ENCODE measurements at regions not wholly inside any gene's neighbourhood (a gene's known extent, or its start where the extent isn't known, plus 50 kb on each side); places are given as distances from the start of the nearest gene placed in this dataset.
"Not testable (repeated sequence)": the region's sequence is repeated elsewhere in the genome, so short reads cannot be mapped to it uniquely, and the experiment has no call there.

- POLR2A ChIA-PET; H3K9me3 ChIP-seq (ENCODE audit: control extremely low read depth in 1 of 5, control insufficient read depth in 4 of 5, insufficient read depth in 2 of 5, low read depth in 1 of 5, low read length in 4 of 5); CTCF ChIA-PET; H3K36me3 ChIP-seq (ENCODE audit: control insufficient read depth in 4 of 4, insufficient read depth in 4 of 4, low read length in 3 of 4); DNase-seq; H3K4me3 ChIP-seq (ENCODE audit: control insufficient read depth in 1 of 7, extremely low read depth in 1 of 7, insufficient read depth in 4 of 7, low read depth in 2 of 7, low read length in 6 of 7); H3K27ac ChIP-seq (ENCODE audit: insufficient read depth in 1 of 2, low read depth in 1 of 2, low read length in 2 of 2, poor library complexity in 1 of 2, severe bottlenecking in 2 of 2); H3K27me3 ChIP-seq (replicated peaks in 2 of 5; ENCODE audit: control insufficient read depth in 4 of 5, insufficient read depth in 5 of 5, low read length in 4 of 5): not testable (repeated sequence)
- over 99% methylated on average over 16 of the region's 29 CpGs for WGBS (ENCODE audit: insufficient coverage)
- H3K4me1 ChIP-seq (ENCODE audit: control extremely low read depth in 1 of 4, control insufficient read depth in 4 of 4, insufficient read depth in 4 of 4, low read length in 3 of 4) = peaks cover 0 to 21% (median 11%) of the 10 kb centered on the region in 4 experiments
Measured at GRCh38 chr16:29288711-29289474, 117.6 kb downstream of the NPIPB11 start.

- H3K27me3 ChIP-seq (replicated peaks in 2 of 5; ENCODE audit: control insufficient read depth in 4 of 5, insufficient read depth in 5 of 5, low read length in 4 of 5); H3K27ac ChIP-seq (ENCODE audit: insufficient read depth in 1 of 2, low read depth in 1 of 2, low read length in 2 of 2, poor library complexity in 1 of 2, severe bottlenecking in 2 of 2); H3K9me3 ChIP-seq (ENCODE audit: control extremely low read depth in 1 of 5, control insufficient read depth in 4 of 5, insufficient read depth in 2 of 5, low read depth in 1 of 5, low read length in 4 of 5); DNase-seq; POLR2A ChIA-PET; H3K36me3 ChIP-seq (ENCODE audit: control insufficient read depth in 4 of 4, insufficient read depth in 4 of 4, low read length in 3 of 4); H3K4me3 ChIP-seq (ENCODE audit: control insufficient read depth in 1 of 7, extremely low read depth in 1 of 7, insufficient read depth in 4 of 7, low read depth in 2 of 7, low read length in 6 of 7); CTCF ChIA-PET: not testable (repeated sequence)
- 98% methylated on average over 8 of the region's 14 CpGs for WGBS (ENCODE audit: insufficient coverage)
- H3K4me1 ChIP-seq (ENCODE audit: control extremely low read depth in 1 of 4, control insufficient read depth in 4 of 4, insufficient read depth in 4 of 4, low read length in 3 of 4) = peaks cover 0 to 21% (median 11%) of the 10 kb centered on the region in 4 experiments
Measured at GRCh38 chr16:29287871-29288535, 118.5 kb downstream of the NPIPB11 start.

GRCh38 chr16:29287246-29287645, 119.3 kb downstream of the NPIPB11 start:
- 100% methylated on average over 2 of the region's 5 CpGs for WGBS (ENCODE audit: insufficient coverage)
- peaks cover 0 to 21% (median 11%) of the 10 kb centered on the region in 4 experiments for H3K4me1 ChIP-seq (ENCODE audit: control extremely low read depth in 1 of 4, control insufficient read depth in 4 of 4, insufficient read depth in 4 of 4, low read length in 3 of 4)
- H3K9me3 ChIP-seq (ENCODE audit: control extremely low read depth in 1 of 5, control insufficient read depth in 4 of 5, insufficient read depth in 2 of 5, low read depth in 1 of 5, low read length in 4 of 5); H3K36me3 ChIP-seq (ENCODE audit: control insufficient read depth in 4 of 4, insufficient read depth in 4 of 4, low read length in 3 of 4); DNase-seq; H3K27me3 ChIP-seq (replicated peaks in 2 of 5; ENCODE audit: control insufficient read depth in 4 of 5, insufficient read depth in 5 of 5, low read length in 4 of 5); H3K27ac ChIP-seq (ENCODE audit: insufficient read depth in 1 of 2, low read depth in 1 of 2, low read length in 2 of 2, poor library complexity in 1 of 2, severe bottlenecking in 2 of 2); POLR2A ChIA-PET; H3K4me3 ChIP-seq (ENCODE audit: control insufficient read depth in 1 of 7, extremely low read depth in 1 of 7, insufficient read depth in 4 of 7, low read depth in 2 of 7, low read length in 6 of 7); CTCF ChIA-PET: not testable (repeated sequence)

- peaks cover 0 to 21% (median 11%) of the 10 kb centered on the region in 4 experiments for H3K4me1 ChIP-seq (ENCODE audit: control extremely low read depth in 1 of 4, control insufficient read depth in 4 of 4, insufficient read depth in 4 of 4, low read length in 3 of 4)
- POLR2A ChIA-PET; H3K9me3 ChIP-seq (ENCODE audit: control extremely low read depth in 1 of 5, control insufficient read depth in 4 of 5, insufficient read depth in 2 of 5, low read depth in 1 of 5, low read length in 4 of 5); H3K36me3 ChIP-seq (ENCODE audit: control insufficient read depth in 4 of 4, insufficient read depth in 4 of 4, low read length in 3 of 4); H3K27ac ChIP-seq (ENCODE audit: insufficient read depth in 1 of 2, low read depth in 1 of 2, low read length in 2 of 2, poor library complexity in 1 of 2, severe bottlenecking in 2 of 2); H3K4me3 ChIP-seq (ENCODE audit: control insufficient read depth in 1 of 7, extremely low read depth in 1 of 7, insufficient read depth in 4 of 7, low read depth in 2 of 7, low read length in 6 of 7); CTCF ChIA-PET; H3K27me3 ChIP-seq (replicated peaks in 2 of 5; ENCODE audit: control insufficient read depth in 4 of 5, insufficient read depth in 5 of 5, low read length in 4 of 5); DNase-seq: not testable (repeated sequence)
- WGBS (ENCODE audit: insufficient coverage) = 97% methylated on average over 14 of the region's 19 CpGs
Measured at GRCh38 chr16:29286796-29287195, 119.7 kb downstream of the NPIPB11 start.

GRCh38 chr16:29286161-29286560, 120.3 kb downstream of the NPIPB11 start:
- DNase-seq; CTCF ChIA-PET; H3K27ac ChIP-seq (ENCODE audit: insufficient read depth in 1 of 2, low read depth in 1 of 2, low read length in 2 of 2, poor library complexity in 1 of 2, severe bottlenecking in 2 of 2); POLR2A ChIA-PET; H3K4me3 ChIP-seq (ENCODE audit: control insufficient read depth in 1 of 7, extremely low read depth in 1 of 7, insufficient read depth in 4 of 7, low read depth in 2 of 7, low read length in 6 of 7); H3K36me3 ChIP-seq (ENCODE audit: control insufficient read depth in 4 of 4, insufficient read depth in 4 of 4, low read length in 3 of 4); H3K27me3 ChIP-seq (replicated peaks in 2 of 5; ENCODE audit: control insufficient read depth in 4 of 5, insufficient read depth in 5 of 5, low read length in 4 of 5); H3K9me3 ChIP-seq (ENCODE audit: control extremely low read depth in 1 of 5, control insufficient read depth in 4 of 5, insufficient read depth in 2 of 5, low read depth in 1 of 5, low read length in 4 of 5): not testable (repeated sequence)
- peaks cover 0 to 16% (median 7%) of the 10 kb centered on the region in 4 experiments for H3K4me1 ChIP-seq (ENCODE audit: control extremely low read depth in 1 of 4, control insufficient read depth in 4 of 4, insufficient read depth in 4 of 4, low read length in 3 of 4)
- WGBS (ENCODE audit: insufficient coverage) = 95% methylated on average over 11 of the region's 15 CpGs

GRCh38 chr16:29285151-29285885, 121.2 kb downstream of the NPIPB11 start:
- CTCF ChIA-PET; H3K4me1 ChIP-seq (ENCODE audit: control extremely low read depth in 1 of 4, control insufficient read depth in 4 of 4, insufficient read depth in 4 of 4, low read length in 3 of 4); DNase-seq; H3K9me3 ChIP-seq (ENCODE audit: control extremely low read depth in 1 of 5, control insufficient read depth in 4 of 5, insufficient read depth in 2 of 5, low read depth in 1 of 5, low read length in 4 of 5); H3K27me3 ChIP-seq (replicated peaks in 2 of 5; ENCODE audit: control insufficient read depth in 4 of 5, insufficient read depth in 5 of 5, low read length in 4 of 5); H3K27ac ChIP-seq (ENCODE audit: insufficient read depth in 1 of 2, low read depth in 1 of 2, low read length in 2 of 2, poor library complexity in 1 of 2, severe bottlenecking in 2 of 2); POLR2A ChIA-PET; H3K36me3 ChIP-seq (ENCODE audit: control insufficient read depth in 4 of 4, insufficient read depth in 4 of 4, low read length in 3 of 4): not testable (repeated sequence)
- WGBS (ENCODE audit: insufficient coverage) = 64% methylated on average over 9 of the region's 32 CpGs
- peak overlapping the region in 1 of 7 experiments; percentile 36 for H3K4me3 ChIP-seq (ENCODE audit: control insufficient read depth in 1 of 7, extremely low read depth in 1 of 7, insufficient read depth in 4 of 7, low read depth in 2 of 7, low read length in 6 of 7)

- H3K4me1 ChIP-seq (ENCODE audit: control extremely low read depth in 1 of 4, control insufficient read depth in 4 of 4, insufficient read depth in 4 of 4, low read length in 3 of 4); DNase-seq; H3K27me3 ChIP-seq (replicated peaks in 2 of 5; ENCODE audit: control insufficient read depth in 4 of 5, insufficient read depth in 5 of 5, low read length in 4 of 5); CTCF ChIA-PET; H3K9me3 ChIP-seq (ENCODE audit: control extremely low read depth in 1 of 5, control insufficient read depth in 4 of 5, insufficient read depth in 2 of 5, low read depth in 1 of 5, low read length in 4 of 5); POLR2A ChIA-PET; H3K36me3 ChIP-seq (ENCODE audit: control insufficient read depth in 4 of 4, insufficient read depth in 4 of 4, low read length in 3 of 4); H3K27ac ChIP-seq (ENCODE audit: insufficient read depth in 1 of 2, low read depth in 1 of 2, low read length in 2 of 2, poor library complexity in 1 of 2, severe bottlenecking in 2 of 2); H3K4me3 ChIP-seq (ENCODE audit: control insufficient read depth in 1 of 7, extremely low read depth in 1 of 7, insufficient read depth in 4 of 7, low read depth in 2 of 7, low read length in 6 of 7): not testable (repeated sequence)
- 72% methylated on average over 3 of the region's 5 CpGs for WGBS (ENCODE audit: insufficient coverage)
Measured at GRCh38 chr16:29284723-29285122, 121.8 kb downstream of the NPIPB11 start.

Data from common myeloid progenitor, CD34-positive (primary cell).